B cell (primary cell): ENCODE measurements at regions not wholly inside any gene's neighbourhood (a gene's known extent, or its start where the extent isn't known, plus 50 kb on each side); places are given as distances from the start of the nearest gene placed in this dataset.

Experiments used
- EZH2 ChIP-seq: IDR thresholded peaks from 2 replicates; pipeline ENCODE4 v1.6.1; 2012; ENCODE audit warnings: borderline replicate concordance, low read depth, mild to moderate bottlenecking, moderate library complexity, low read length; ENCODE audit not compliant: insufficient read depth, poor library complexity, severe bottlenecking
- TF ChIP-seq, protein P1 (sequence below): fragments of 200-600 bp; IDR thresholded peaks from one replicate; pipeline ENCODE4 v1.8.0; 2022; ENCODE audit warnings: antibody characterized with exemption, mild to moderate bottlenecking

DNA sequence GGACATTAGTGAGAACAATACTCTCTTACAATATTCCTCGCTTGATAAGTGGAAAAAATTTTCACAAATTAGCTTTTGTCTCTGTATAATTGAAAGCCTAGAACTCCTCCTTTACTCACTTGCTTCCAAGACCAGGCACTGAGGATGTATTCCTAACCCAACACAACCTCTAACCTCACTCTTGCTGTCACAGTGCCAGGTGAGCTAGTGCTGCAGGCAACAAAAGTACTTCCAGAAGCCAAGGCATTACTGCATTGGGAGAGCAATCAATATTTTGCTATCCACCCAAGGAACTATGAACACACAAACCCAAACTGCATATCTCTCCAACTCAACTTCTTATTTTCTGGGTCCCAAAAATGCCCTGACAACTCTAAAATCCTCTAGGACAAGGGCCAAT, 1081.0 kb downstream of the VRK1 start:
- TF ChIP-seq, protein P1, sequence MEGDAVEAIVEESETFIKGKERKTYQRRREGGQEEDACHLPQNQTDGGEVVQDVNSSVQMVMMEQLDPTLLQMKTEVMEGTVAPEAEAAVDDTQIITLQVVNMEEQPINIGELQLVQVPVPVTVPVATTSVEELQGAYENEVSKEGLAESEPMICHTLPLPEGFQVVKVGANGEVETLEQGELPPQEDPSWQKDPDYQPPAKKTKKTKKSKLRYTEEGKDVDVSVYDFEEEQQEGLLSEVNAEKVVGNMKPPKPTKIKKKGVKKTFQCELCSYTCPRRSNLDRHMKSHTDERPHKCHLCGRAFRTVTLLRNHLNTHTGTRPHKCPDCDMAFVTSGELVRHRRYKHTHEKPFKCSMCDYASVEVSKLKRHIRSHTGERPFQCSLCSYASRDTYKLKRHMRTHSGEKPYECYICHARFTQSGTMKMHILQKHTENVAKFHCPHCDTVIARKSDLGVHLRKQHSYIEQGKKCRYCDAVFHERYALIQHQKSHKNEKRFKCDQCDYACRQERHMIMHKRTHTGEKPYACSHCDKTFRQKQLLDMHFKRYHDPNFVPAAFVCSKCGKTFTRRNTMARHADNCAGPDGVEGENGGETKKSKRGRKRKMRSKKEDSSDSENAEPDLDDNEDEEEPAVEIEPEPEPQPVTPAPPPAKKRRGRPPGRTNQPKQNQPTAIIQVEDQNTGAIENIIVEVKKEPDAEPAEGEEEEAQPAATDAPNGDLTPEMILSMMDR = no peak
- TF ChIP-seq EZH2 = no peak
